GM21576 (cell line): ENCODE measurements at regions not wholly inside any gene's neighbourhood (a gene's known extent, or its start where the extent isn't known, plus 50 kb on each side); places are given as distances from the start of the nearest gene placed in this dataset.
"Not testable (repeated sequence)": the region's sequence is repeated elsewhere in the genome, so short reads cannot be mapped to it uniquely, and the experiment has no call there.

Source experiments
- ATAC-seq: cut with Tn5 transposase; IDR thresholded peaks from one replicate; pipeline ENCODE4 v1.9.1; 2021; ENCODE audit warnings: mild to moderate bottlenecking, moderate library complexity; ENCODE audit not compliant: unreplicated experiment

DNA sequence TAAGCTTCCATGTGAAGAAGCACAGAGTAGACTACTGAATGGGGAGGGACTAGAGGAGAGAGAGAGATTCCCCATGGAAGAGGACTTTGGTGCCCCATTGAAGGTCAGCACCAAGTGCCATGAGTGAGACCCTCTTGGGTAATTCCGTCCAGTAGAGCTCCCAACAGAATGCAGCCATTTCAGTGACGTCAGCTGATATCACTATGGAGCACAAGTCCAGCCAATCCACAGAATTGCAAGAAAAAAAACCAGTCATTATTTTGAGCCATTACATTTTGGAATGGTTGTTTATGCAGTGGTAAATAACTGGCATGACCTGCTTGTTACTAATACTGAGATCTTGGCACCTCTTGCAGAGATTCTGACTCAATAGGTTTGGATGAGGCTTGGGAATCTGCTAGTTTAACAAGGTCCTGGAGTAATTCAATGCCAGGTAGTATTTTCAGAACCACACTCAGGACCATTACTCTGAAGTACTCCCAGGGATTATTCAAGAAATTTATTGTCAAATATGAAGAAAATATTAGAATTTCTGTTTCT, 52.6 kb upstream of the SP8 start:
- no peak for ATAC-seq

DNA sequence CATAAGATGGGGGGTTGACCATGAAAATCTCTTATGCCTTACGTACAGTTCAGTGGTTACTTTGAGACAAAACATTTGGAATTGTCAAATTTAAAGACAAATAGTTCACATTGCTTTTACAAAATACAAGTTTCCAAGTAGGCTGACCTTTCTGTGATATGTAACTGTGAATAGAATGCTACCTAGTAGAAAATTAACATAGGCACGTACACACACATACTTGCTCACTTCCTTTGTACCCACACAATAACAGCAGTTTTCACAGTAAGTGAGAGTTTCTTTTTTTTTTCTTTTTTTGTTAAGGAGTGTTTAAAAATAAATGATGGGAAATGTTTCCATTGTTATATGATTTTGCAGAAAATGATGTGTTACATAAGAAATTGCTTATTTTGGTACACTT, 53.3 kb upstream of the SP8 start:
- no peak for ATAC-seq

DNA sequence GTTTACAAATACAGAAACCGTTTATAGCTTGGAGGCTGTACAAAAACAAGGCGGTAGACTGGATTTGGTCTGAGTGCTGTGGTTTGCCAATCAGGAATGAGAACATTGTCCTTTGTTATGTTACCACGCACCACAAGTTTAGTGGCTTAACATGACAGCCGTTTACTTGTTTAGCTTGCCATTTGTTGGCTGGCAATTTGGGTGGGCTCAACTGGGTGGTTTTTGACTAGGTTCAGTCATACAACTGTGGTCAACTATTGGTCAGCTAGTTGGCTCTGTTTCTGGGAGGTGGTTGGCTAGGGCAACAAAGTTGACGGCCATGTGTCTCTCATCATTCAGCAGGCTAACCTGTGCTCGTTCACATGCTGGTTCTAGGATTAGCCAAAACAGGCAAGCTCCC, 60.1 kb upstream of the SP8 start:
- ATAC-seq: no peak

DNA sequence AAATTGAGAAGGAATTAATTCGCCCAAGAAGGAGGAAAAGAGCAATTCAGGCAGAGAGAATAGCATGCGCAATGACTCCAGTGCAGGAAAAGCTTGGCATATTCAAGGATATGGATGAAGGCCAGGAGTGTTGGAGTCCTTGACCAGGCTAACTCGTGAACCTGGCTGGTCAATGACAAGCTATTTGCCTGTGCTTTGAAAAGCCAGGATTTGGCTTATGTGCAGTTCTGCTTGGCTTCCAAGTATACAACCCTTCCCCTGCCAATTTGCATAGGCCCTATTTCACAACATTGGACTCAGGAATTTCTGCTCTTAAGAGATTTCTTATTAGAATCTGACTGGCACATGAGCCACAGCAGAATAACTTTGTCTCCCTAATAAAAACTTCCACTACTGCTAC, 72.3 kb upstream of the SP8 start:
- no peak for ATAC-seq

DNA sequence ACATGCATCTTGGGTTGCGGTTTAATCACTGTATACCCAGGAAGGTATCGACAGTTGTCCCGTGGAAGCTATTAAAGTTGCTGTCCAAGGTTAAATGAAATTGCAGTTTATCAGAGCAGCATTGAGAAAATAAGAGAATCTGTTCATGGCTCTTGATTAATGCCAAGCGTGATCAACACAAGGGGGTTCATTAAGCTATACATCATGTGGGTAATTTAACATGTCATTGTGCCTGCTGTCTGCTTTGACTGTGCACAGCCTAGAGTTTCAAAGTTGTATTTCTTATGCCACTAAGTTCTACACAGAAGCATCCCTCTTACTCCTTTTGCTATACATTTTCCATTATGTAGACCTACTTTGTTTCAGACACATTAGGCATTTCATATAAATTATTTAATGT, 74.8 kb upstream of the SP8 start:
- no peak for ATAC-seq

DNA sequence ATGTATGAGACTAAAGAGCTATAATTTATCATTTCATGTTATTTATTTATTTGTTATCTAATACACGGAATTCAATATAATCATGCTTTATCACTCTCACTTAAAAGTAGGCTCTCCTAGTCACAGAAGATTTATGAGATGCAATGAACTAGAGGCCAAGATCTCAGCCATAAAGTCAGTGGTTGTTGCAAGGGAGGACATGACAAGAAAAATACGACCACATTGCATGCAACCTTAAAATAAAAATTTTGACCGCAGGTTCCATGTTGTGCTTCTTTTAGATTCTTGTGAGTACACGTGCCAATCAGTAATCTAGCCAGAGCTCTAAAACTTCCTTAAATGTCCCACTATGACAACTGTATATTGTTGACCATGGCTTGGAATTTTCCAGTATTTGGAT, 75.9 kb upstream of the SP8 start:
- ATAC-seq: no peak

DNA sequence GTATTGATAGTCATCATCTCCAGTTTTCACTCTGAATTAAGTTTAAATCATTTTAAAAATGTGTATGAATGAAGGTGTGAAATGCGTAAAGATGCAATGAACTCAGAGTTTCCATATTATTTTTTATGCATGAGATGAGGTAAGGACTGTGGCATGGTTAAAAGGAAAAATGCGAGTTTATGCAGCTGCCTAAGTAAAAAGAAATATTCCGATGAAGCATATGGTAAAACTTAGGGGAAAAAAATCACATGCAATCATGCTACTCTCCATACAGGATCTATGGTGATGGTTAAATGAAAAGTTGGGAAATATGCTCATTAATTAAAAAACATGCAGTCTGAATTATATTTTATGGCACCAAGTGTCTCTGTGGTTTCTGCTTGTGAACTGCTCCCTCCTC, 77.5 kb upstream of the SP8 start:
- ATAC-seq: no peak

DNA sequence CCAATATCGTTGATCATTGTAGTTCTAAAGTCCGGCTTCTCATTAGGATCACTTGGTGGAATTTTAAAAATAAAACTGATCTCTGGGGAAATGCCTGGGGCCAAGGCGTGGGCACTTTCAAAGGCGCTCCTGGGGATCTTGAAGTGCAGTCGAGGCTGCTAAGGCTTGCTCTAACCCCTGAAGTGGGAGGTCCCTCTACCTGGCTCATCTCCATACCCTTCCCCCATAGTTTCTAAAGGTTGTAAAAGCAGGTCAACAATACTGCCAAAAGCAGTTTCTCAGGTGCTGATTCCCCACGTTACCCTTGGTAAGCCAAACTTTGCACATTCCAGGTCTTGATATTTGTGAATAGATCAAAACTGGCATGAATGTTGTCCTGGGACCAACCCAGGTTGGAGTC, 79.0 kb upstream of the SP8 start:
- no peak for ATAC-seq

DNA sequence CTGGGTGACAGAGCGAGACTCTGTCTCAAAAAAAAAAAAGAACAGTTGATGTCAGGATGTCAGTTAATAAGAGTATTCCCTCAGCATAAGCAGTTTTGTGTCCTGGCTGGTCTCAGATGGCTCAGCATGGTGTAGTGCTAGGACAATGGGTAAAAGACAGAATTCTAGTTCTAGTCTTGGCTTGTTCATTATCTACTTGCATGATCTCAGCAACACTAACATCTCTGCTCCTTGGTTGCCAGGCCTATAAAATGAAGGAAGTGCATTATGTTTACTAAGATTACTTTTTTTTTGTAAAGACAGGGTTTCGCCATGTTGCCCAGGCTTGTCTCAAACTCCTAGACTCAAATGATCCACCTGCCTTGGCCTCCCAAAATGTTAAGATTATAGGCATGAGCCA, 84.3 kb upstream of the SP8 start:
- ATAC-seq: no peak

DNA sequence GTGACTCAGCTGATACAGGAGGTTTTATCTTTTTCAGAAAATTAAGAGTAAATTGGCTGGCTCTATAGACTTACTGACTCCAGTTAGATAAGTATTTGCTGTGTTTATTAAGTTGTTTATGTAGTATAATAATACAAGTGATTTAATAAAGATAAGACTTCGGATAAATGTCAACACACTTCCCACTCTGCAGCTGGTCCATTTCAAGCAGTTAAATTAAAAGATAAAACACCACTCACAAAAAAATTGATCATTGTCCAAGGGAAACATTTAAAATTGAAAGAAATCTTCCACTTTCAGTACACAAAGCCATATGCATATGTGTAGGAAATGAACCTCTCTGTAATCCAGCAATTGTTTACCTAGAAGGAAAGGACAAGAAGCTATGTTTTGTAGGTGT, 106.1 kb upstream of the SP8 start:
- no peak for ATAC-seq

DNA sequence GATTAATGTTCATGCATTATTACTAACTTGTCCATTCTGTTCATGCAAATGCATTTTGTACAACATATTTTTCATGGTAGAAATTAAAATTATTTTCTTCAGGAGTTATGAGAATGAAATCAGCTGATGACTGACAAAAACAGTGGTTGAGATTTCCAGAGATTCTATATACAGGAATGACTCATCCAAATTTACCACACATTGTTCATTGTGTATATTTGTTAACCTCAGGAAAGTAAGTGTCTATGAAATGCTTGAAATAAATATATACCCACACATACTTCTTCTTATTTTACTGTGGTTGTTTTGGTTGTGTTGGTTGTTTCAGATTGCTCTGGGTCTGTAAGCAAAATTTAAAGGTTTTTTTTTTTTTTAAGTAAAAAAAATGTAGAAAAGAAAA, 108.1 kb upstream of the SP8 start:
- ATAC-seq: no peak

DNA sequence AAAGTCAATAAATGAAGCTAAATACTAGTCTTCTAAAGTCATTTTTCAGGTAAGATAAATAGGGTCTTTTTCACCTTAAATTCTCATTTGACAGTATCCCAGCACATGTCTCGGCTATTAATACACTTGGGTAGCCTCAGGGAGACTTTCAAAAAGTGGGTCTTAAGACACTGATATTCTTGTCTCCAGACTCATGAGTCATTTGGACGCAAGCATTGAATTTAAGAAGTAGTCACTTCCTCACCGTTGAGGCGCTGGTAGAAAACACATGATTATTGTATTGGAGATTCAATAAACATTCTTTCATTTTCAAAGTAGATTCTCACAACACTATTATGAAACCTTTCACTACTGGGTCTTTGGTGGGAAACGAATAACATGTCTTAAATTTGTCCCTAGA, 108.9 kb upstream of the SP8 start:
- no peak for ATAC-seq

DNA sequence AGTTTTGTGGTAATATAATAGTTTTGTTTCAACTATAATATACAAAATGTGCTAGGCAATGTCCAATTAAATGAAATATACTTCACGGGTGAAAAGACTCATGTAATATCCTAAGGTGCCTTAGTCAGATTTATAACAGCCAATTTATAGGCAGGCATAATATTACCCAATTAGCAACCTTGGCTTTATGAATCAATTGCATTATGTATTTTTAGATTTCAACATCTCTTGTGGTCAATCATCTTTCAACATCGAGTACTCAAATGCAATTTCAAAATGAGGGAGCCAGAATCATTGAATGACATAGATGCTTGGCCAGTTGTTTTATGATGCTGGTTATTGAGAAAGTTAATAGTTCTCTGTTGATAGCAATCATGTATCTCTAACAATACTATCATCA, 110.3 kb upstream of the SP8 start:
- ATAC-seq: no peak

DNA sequence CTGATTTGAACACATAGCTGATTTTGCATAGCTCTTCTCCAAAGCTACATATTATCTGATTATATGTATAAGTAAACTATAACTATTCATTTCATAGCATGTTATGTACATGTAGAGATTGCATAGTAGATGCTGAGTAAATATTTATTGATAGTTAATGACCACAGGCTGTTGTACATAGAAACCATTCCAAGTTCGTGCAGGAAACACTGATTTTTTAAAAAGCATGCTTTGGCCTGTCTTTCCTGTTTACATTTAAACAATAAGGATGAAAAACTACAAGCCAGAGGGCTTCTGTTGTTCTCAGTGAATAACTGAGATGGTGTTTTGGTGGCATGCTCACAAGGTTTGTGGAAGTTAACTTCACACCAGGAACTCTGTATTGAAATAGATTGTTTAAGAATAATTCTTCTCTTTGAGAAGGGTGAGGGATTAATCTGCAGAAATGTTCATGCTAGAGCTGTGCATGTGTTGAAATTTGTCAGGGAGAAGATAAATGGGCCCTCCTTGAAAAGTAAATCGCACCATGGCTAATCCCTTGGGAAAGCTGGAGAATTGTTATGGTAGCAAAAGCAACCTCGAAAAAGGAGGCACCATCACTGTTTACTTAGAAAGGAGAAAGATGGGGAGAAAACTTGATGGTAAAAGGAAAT, 120.2 kb upstream of the SP8 start:
- ATAC-seq: no peak

DNA sequence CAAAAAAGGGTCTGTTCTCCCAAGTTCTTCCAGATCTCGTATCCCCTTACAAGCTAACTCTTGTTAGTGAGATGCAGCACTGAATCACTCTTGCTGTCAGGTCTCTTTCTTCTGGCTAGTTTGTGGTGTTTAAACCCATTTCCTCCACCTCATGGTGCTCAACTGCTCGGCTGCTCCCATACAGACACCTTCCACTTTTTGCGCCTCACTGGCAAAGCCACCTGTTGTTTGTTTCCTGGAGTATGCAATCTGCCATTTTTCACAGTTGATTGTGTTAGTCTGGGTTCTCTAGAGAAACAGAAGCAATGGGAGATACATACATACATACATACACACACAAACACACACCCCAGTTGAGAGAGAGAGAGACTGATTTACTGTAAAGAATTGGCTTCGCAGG, 124.4 kb upstream of the SP8 start:
- ATAC-seq: no peak

DNA sequence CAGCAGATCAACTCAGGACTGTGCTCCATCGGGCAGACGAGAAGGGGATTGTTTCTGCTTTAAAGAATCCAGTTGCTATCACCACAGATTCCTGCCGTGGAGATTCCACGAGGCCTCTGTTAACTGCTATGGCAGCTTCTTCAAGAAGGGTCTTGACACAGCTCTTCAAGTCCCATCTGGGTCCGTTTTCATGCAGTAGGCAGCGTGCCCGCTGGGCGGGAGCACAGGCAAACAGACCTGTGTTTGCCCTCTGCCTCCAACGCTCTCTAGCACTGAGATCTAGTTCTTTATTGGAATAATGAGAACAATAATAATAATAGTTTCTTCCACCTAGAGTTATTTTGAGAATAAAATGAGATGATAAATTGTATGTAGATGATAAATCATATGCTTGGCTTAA, 127.2 kb upstream of the SP8 start:
- ATAC-seq: no peak

DNA sequence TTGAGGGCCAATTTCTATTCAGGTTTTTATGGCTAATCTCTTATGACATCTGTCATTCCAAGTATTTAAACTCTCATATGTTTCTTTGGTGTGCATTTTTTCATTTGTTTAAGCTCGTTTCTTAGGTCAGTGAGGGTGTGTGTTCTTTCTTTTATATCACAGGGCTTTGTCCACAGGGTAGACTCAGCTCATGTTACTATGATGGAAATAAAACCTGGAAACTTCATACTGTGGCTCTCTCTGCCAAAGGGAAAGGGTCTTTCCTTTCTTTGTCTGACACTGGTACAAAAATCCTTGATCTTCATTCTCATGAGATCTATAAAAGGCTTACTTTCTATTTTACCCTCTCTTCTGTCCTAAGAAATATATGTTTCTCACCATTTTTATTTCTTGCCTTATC, 129.6 kb upstream of the SP8 start:
- no peak for ATAC-seq

DNA sequence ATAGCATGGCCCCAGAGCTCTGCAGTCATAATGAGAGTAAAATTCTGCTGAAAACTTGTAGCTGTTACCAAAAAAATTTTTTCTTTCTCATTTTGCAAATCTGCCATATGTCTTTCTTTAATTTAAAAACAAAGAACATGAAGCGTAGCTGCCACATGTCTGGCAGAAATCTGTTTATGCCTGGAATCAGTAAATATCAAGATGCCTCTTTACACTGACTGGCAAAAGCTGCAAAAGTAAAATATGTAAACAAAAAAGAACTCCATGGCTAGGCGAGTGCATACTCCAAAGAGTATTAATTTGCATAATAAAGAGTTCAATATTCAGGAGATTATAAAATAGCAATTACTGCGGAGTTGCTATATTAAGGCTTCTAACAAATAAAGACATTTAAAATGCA, 130.9 kb upstream of the SP8 start:
- ATAC-seq: no peak

DNA sequence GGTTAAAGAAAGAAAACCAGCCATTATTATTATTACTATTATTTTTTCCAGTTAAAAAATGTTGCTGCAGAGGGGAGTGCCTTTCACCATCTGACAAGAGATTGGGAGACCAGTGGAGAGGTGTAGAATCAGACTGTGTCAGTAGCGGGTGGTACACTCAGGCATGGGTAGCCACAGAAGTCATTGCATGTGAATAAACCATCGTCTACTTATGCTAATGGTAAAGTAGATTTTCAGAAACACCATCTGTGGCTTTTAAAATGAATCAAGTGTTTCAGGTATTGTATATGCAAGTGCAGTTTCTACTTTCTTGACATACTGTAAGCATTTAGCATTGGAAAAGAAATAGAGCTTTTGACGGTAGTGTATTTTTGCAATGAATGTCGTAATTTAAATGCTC, 131.5 kb upstream of the SP8 start:
- no peak for ATAC-seq

DNA sequence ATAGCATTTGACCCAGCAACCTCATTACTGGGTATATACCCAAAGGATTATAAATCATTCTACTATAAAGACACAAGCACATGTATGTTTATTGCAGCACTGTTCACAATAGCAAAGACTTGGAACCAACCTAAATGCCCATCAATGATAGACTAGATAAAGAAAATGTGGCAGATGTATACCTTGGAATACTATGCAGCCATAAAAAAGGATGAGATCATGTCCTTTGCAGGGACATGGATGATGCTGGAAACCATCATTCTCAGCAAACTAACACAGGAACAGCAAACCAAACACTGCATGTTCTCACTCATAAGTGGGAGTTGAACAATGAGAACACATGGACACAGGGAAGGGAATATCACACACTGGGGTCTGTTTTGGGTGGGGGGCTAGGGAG, 140.5 kb upstream of the SP8 start:
- ATAC-seq: not testable (repeated sequence)

DNA sequence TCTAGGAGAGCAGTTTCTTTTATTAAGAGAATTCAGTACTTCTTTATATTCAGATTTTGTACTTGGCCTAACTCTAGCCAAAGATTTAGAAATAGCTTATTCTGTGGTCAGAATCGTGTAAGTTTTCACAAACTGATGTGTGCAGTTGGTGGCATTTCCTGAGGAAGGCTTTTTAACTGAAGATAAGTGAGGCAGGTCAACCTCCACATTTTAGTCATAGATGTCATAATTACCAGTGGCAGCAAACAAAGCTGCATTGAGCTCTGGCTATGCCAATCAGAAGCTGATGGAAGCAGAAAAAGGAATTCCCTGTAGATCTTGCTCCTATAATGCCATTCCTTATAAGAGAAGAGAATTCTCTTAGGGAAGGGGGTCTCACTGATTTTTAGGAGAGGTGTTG, 141.3 kb upstream of the SP8 start:
- ATAC-seq: no peak

DNA sequence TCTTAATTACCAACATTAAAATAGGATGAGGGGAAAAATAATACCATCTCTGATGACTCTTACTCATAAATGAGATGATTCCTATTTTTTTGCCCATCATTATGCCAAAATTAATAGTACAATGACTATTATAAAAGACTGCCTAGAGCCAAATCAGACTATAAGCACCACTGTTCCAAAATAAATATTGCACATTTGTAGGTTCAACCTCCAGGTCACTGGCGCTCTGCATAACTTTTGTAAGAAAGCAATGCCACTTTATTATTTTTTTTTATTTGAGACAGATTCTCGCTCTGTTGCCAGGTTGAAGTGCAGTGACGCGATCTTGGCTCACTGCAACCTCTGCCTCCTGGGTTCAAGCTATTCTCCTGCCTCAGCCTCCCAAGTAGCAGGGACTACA, 142.5 kb upstream of the SP8 start:
- no peak for ATAC-seq

DNA sequence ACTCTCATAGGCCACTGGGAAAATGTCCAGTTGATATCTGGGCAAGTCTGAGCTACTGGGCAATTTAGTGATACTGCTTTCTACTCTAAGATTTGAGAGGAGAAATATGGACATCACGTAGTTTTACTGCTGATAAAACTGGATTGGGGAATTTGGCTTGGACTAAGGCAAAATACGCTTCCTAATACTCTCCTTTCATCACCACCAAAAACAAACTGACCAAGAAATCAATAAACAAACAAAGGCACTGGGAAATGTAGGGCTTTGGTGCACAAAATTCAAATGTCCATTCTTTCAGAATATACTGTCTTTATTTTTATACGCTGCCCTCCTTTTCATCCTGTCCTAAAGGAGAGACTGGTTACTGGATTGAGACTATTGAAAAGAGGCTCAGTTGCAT, 145.1 kb upstream of the SP8 start:
- ATAC-seq: no peak
